SK-N-SH (cell line): ENCODE measurements at regions not wholly inside any gene's neighbourhood (a gene's known extent, or its start where the extent isn't known, plus 50 kb on each side); places are given as distances from the start of the nearest gene placed in this dataset.

Source experiments
- CTCF ChIA-PET: fragments of 300-600, 350-600 bp; formaldehyde crosslinking; extraction: SDS; loops from one replicate; lab custom pipeline; 2021; lab: Yijun Ruan, JAX
- POLR2A ChIA-PET: fragments of 350-600 bp; sonication (Branson Sonifier 250); formaldehyde crosslinking; extraction: SDS; loops from one replicate; lab custom pipeline; 2020; ENCODE audit warnings: antibody characterized with exemption, inconsistent platforms; lab: Yijun Ruan, JAX
- DNase-seq: peaks from one replicate; pipeline ENCODE4 v3.0.0; 2012
- H2AFZ ChIP-seq: fragments of 200-600 bp; sonication (generic); 2 replicates; pipeline ENCODE4 v1.8.1; 2016; ENCODE audit warnings: antibody characterized with exemption, mild to moderate bottlenecking, low read depth
- H3F3A ChIP-seq: fragments of 200-600 bp; sonication (generic); replicated peaks from 2 replicates; pipeline ENCODE3; 2016; ENCODE audit warnings: antibody characterized with exemption, mild to moderate bottlenecking; ENCODE audit not compliant: insufficient read depth
- H3K27ac ChIP-seq, 2 experiments: fragments of 200-500 bp in 1 of 2; fragments of 200-600 bp in 1 of 2; sonication (Bioruptor generic) in 1 of 2; sonication (generic), shearing (Covaris generic) in 1 of 2; 2 replicates each; pipeline versions ENCODE4 v1.5.1 to v1.6.1; 2014 to 2016; ENCODE audit warnings: low read depth in 2 of 2, inconsistent platforms in 1 of 2, low read length in 1 of 2, mild to moderate bottlenecking in 1 of 2, mixed read lengths in 1 of 2
- H3K27me3 ChIP-seq: fragments of 200-600 bp; sonication (generic), shearing (Covaris generic); 2 replicates; pipeline ENCODE4 v1.6.1; 2016; ENCODE audit warnings: mixed run types; ENCODE audit not compliant: insufficient read depth
- H3K36me3 ChIP-seq, 2 experiments: fragments of 200-500 bp in 1 of 2; fragments of 200-600 bp in 1 of 2; sonication (Bioruptor generic) in 1 of 2; sonication (generic) in 1 of 2; replicated peaks in 1 of 2; 2 replicates each; pipeline versions ENCODE3 to v1.5.1; 2014 to 2016; ENCODE audit warnings: low read length in 1 of 2, mild to moderate bottlenecking in 1 of 2; ENCODE audit not compliant: insufficient read depth in 2 of 2, control insufficient read depth in 1 of 2
- H3K4me1 ChIP-seq, 2 experiments: fragments of 200-500 bp in 1 of 2; fragments of 200-600 bp in 1 of 2; sonication (Bioruptor generic) in 1 of 2; sonication (generic), shearing (Covaris generic) in 1 of 2; 2 replicates each; pipeline versions ENCODE4 v1.5.1 to v1.6.1; 2014 to 2016; ENCODE audit warnings: low read depth in 1 of 2, low read length in 1 of 2, mixed run types in 1 of 2; ENCODE audit not compliant: insufficient read depth in 2 of 2, control insufficient read depth in 1 of 2
- H3K4me2 ChIP-seq: fragments of 200-600 bp; sonication (generic), shearing (Covaris generic); 2 replicates; pipeline ENCODE4 v1.6.1; 2017; ENCODE audit warnings: mixed run types
- H3K4me3 ChIP-seq, 2 experiments: fragments of 200-500 bp in 1 of 2; fragments of 200-600 bp in 1 of 2; sonication (Bioruptor generic) in 1 of 2; sonication (generic), shearing (Covaris generic) in 1 of 2; 2 replicates each; pipeline versions ENCODE4 v1.5.1 to v1.8.1; 2014 to 2016; ENCODE audit warnings: low read depth in 2 of 2, inconsistent platforms in 1 of 2, low read length in 1 of 2, mild to moderate bottlenecking in 1 of 2, mixed read lengths in 1 of 2, moderate library complexity in 1 of 2
- H3K79me2 ChIP-seq: fragments of 200-600 bp; sonication (generic); 2 replicates; pipeline ENCODE4 v1.8.1; 2017; ENCODE audit warnings: mild to moderate bottlenecking; ENCODE audit not compliant: insufficient read depth
- H3K9ac ChIP-seq: fragments of 200-600 bp; sonication (generic); 2 replicates; pipeline ENCODE4 v1.6.1; 2017; ENCODE audit warnings: mixed run types
- H3K9me2 ChIP-seq: fragments of 200-600 bp; sonication (generic); 2 replicates; pipeline ENCODE4 v1.6.1; 2017; ENCODE audit warnings: mixed run types
- H3K9me3 ChIP-seq: fragments of 200-600 bp; sonication (generic); 2 replicates; pipeline ENCODE4 v1.6.1; 2017; ENCODE audit warnings: mixed run types, mild to moderate bottlenecking, moderate library complexity
- H4K20me1 ChIP-seq: fragments of 200-600 bp; sonication (generic); 2 replicates; pipeline ENCODE4 v1.6.1; 2017; ENCODE audit warnings: mild to moderate bottlenecking, mixed run types; ENCODE audit not compliant: insufficient read depth
- CHD2 ChIP-seq: fragments of 150-350 bp; IDR thresholded peaks from 2 replicates; pipeline ENCODE4 v1.6.1; 2018; ENCODE audit warnings: low read length; ENCODE audit not compliant: partially characterized antibody
- ELF1 ChIP-seq: IDR thresholded peaks from 2 replicates; pipeline ENCODE4 v1.4.0; 2012
- FOSL2 ChIP-seq: IDR thresholded peaks from 2 replicates; pipeline ENCODE4 v1.4.0; 2012; ENCODE audit warnings: low read depth, mild to moderate bottlenecking, moderate library complexity, borderline replicate concordance
- FOXJ3 ChIP-seq: sonication (generic); formaldehyde crosslinking; IDR thresholded peaks from 2 replicates; pipeline ENCODE4 v1.5.1; 2020; ENCODE audit warnings: mild to moderate bottlenecking, missing genetic modification reagents
- FOXM1 ChIP-seq: IDR thresholded peaks from 2 replicates; pipeline ENCODE4 v1.4.0; 2012; ENCODE audit warnings: low read depth, mild to moderate bottlenecking
- GABPA ChIP-seq: IDR thresholded peaks from 2 replicates; pipeline ENCODE4 v1.4.0; 2012; ENCODE audit warnings: low read depth, mild to moderate bottlenecking
- GATA2 ChIP-seq: sonication (generic); formaldehyde crosslinking; IDR thresholded peaks from 2 replicates; pipeline ENCODE4 v1.5.0; 2020; ENCODE audit warnings: mild to moderate bottlenecking, missing genetic modification reagents
- JUND ChIP-seq: IDR thresholded peaks from 2 replicates; pipeline ENCODE4 v1.4.0; 2012
- MAX ChIP-seq: IDR thresholded peaks from 2 replicates; pipeline ENCODE4 v1.4.0; 2012; ENCODE audit warnings: low read depth
- MEF2A ChIP-seq: IDR thresholded peaks from 2 replicates; pipeline ENCODE4 v1.4.0; 2012; ENCODE audit warnings: low read depth, borderline replicate concordance
- MXI1 ChIP-seq: IDR thresholded peaks from 2 replicates; pipeline ENCODE4 v1.6.1; 2012; ENCODE audit warnings: mild to moderate bottlenecking, low read depth, low read length, improper control_type of control experiment
- NFIC ChIP-seq: IDR thresholded peaks from 2 replicates; pipeline ENCODE4 v1.4.0; 2012; ENCODE audit warnings: borderline replicate concordance
- NRF1 ChIP-seq: IDR thresholded peaks from 2 replicates; pipeline ENCODE4 v1.6.1; 2012; ENCODE audit warnings: low read depth, mild to moderate bottlenecking, low read length
- PBX3 ChIP-seq: IDR thresholded peaks from 2 replicates; pipeline ENCODE4; 2012
- POLR2AphosphoS5 ChIP-seq: IDR thresholded peaks from 2 replicates; pipeline ENCODE4 v1.6.1; 2012; ENCODE audit warnings: low read depth, low read length
- RFX5 ChIP-seq: IDR thresholded peaks from 2 replicates; pipeline ENCODE4 v1.6.1; 2012; ENCODE audit warnings: mild to moderate bottlenecking, improper control_type of control experiment, low read length
- RXRA ChIP-seq: IDR thresholded peaks from 2 replicates; pipeline ENCODE4 v1.4.0; 2012; ENCODE audit warnings: low read depth, mild to moderate bottlenecking, borderline replicate concordance
- TAF1 ChIP-seq: IDR thresholded peaks from 2 replicates; pipeline ENCODE4 v1.6.1; 2012; ENCODE audit warnings: low read depth, mild to moderate bottlenecking, low read length, moderate library complexity, borderline replicate concordance
- TCF12 ChIP-seq: IDR thresholded peaks from 2 replicates; pipeline ENCODE4 v1.4.0; 2012
- USF1 ChIP-seq: IDR thresholded peaks from 2 replicates; pipeline ENCODE4 v1.4.0; 2012; ENCODE audit warnings: low read depth, borderline replicate concordance
- ZBTB33 ChIP-seq: IDR thresholded peaks from 2 replicates; pipeline ENCODE4 v1.4.0; 2012; ENCODE audit warnings: low read depth, borderline replicate concordance
- WGBS: methylation state at CpG from one replicate; pipeline ENCODE4 v1.1.6; 2017; ENCODE audit warnings: low lambda C conversion rate; 5-methylcytosine and 5-hydroxymethylcytosine counted together

GRCh38 chr11:106466521-106467080 lies 389.1 kb downstream of the AASDHPPT start:
- no peaks in the 10 kb centered on the region for H3K9me3 ChIP-seq
- POLR2A ChIA-PET: no interaction called here
- TF ChIP-seq USF1: no peak
- TF ChIP-seq MXI1: no peak
- peak; percentile 59 for TF ChIP-seq TCF12
- no peak for TF ChIP-seq CHD2
- TF ChIP-seq FOSL2: peak; percentile 62
- TF ChIP-seq POLR2AphosphoS5: no peak
- TF ChIP-seq JUND: 0 out of 2 replicates have a peak, but pooled peaks have one; percentile 36
- peaks cover 0 to 10% of the 10 kb centered on the region in 2 experiments; a peak in 2 of 4 replicates for H3K4me1 ChIP-seq
- H3K27me3 ChIP-seq: no peaks in the 10 kb centered on the region
- H3K4me2 ChIP-seq: peak overlapping the region; percentile 15; the same call in 1 of the 2 replicates
- H3F3A ChIP-seq: peaks cover 8% of the 10 kb centered on the region
- no peak overlapping the region for H3K4me3 ChIP-seq
- peak overlapping the region; percentile 16; the same call in 1 of the 2 replicates for H2AFZ ChIP-seq
- 32% methylated on average over 5 of the region's 5 CpGs for WGBS
- no peaks in the 10 kb centered on the region for H3K36me3 ChIP-seq
- DNase-seq: no peak
- H4K20me1 ChIP-seq: no peaks in the 10 kb centered on the region
- CTCF ChIA-PET: no interaction called here
- H3K79me2 ChIP-seq: no peaks in the 10 kb centered on the region
- peak overlapping the region in 1 of 2 experiments; percentile 52; a peak in 2 of 4 replicates for H3K27ac ChIP-seq
- H3K9ac ChIP-seq: no peak overlapping the region
- H3K9me2 ChIP-seq: no peaks in the 10 kb centered on the region

GRCh38 chr11:106467501-106467900 lies 390.0 kb downstream of the AASDHPPT start:
- Histone ChIP-seq H3K9ac (no peak overlapping the region), H3K9me2 (no peaks in the 10 kb centered on the region), H3K4me1 (peaks cover 0 to 10% of the 10 kb centered on the region in 2 experiments; a peak in 1 of 4 replicates), H3K36me3 (no peaks in the 10 kb centered on the region), H3K4me2 (no peak overlapping the region), H3K27me3 (no peaks in the 10 kb centered on the region), H4K20me1 (no peaks in the 10 kb centered on the region), H3K27ac (no peak overlapping the region), H3F3A (peaks cover 8% of the 10 kb centered on the region), H3K79me2 (no peaks in the 10 kb centered on the region), H3K4me3 (no peak overlapping the region), H2AFZ (no peak overlapping the region), H3K9me3 (no peaks in the 10 kb centered on the region)
- no peak for DNase-seq
- ChIA-PET CTCF (interaction anchor here (1.4 kb wide), 1 partner anchor 12 kb away, joined by 6 read pairs; no protein-coding TSS in a partner anchor), POLR2A (no interaction called here)
- TF ChIP-seq MAX: no peak
- no peak for TF ChIP-seq RXRA
- no peak for TF ChIP-seq FOSL2
- no peak for TF ChIP-seq GATA2 (CRISPR knock-in tag)
- TF ChIP-seq RFX5: no peak
- no peak for TF ChIP-seq FOXM1
- no peak for TF ChIP-seq FOXJ3 (CRISPR knock-in tag)
- no peak for TF ChIP-seq NFIC
- no peak for TF ChIP-seq GABPA
- TF ChIP-seq MEF2A: no peak
- TF ChIP-seq TCF12: no peak
- no peak for TF ChIP-seq NRF1
- no peak for TF ChIP-seq PBX3
- no peak for TF ChIP-seq TAF1
- TF ChIP-seq ZBTB33: no peak
- no peak for TF ChIP-seq CHD2
- no peak for TF ChIP-seq JUND
- TF ChIP-seq ELF1: no peak
